HG02852 (cell line): ENCODE measurements at regions not wholly inside any gene's neighbourhood (a gene's known extent, or its start where the extent isn't known, plus 50 kb on each side); places are given as distances from the start of the nearest gene placed in this dataset.

Experiments
- ATAC-seq: cut with Tn5 transposase; IDR thresholded peaks from one replicate; pipeline ENCODE4 v1.9.1; 2021; ENCODE audit warnings: mild to moderate bottlenecking, moderate library complexity; ENCODE audit not compliant: unreplicated experiment

DNA sequence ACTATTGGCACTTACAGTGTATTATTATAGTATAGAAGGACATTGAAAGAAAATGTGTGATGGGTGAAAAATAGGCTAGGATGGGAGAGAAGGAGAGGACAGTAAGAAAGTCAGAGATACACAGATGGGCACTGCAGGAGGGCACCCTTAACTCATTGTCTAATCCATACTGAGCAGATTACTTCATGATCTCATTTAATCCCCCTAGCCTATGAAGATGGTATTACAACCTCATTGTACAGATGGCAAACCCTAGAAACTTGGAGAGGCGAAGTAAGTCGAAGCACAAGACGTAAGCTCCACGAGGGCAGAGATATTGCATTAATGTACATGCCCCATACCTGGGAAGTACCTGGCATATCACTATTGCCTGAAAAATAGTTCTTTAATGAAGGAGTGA is 346.9 kb upstream of the DAB1 start:
- no peak for ATAC-seq

DNA sequence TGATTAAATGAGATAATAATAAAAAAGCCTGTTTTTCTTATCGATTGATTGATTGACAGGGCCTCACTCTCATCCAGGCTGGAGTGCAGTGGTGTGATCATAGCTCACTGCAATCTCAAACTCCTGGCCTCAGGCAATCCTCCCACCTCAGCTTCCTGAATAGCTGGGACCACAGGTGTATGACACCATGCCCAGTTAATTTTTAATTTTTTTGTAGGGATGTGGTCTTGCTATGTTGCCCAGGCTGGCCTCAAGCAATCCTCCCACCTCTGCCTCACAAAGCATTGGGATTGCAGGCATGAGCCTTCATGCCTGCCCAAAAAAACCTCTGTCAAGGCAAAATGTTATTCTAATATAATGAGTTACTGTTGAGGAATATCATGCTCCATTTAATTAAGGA is 346.4 kb upstream of the DAB1 start:
- ATAC-seq, result no peak

DNA sequence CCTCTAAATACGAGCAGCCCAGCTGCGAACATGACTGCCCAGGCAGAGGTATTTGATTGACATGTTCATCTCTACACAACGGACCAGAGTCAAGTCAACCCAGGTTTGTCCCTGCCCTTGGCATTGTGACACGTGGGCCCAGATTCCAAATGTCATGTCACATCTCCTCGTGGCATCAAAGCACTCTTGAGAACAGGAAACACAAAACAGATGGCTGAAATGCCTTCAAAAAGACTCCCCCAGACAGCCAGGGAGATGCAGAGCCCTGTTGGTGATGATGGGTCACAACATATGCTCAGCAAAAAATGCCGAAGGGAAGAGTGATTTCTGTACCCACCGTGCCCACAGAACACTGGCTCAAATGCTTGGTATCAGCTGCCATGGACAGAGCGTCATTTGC is 337.8 kb upstream of the DAB1 start:
- no peak for ATAC-seq

DNA sequence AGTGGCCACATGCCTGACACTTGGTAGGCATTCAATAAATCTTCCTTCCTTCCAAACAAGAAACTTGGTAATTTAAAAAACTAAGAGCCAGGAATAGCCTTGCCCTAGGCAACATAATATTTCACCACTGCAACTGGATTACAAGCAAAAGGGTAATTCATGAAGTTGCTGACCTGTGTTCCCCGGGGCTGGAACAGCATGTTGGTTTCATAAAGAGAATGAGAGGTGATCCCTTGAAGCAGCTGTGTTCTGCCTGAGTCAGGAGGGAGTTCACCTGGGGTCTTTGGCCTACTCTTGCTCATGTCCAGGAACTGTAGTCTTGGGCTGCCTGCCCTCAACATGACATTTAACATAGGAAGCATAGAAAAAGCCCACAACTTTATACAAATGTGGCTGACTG is 329.0 kb upstream of the DAB1 start:
- ATAC-seq, result no peak

DNA sequence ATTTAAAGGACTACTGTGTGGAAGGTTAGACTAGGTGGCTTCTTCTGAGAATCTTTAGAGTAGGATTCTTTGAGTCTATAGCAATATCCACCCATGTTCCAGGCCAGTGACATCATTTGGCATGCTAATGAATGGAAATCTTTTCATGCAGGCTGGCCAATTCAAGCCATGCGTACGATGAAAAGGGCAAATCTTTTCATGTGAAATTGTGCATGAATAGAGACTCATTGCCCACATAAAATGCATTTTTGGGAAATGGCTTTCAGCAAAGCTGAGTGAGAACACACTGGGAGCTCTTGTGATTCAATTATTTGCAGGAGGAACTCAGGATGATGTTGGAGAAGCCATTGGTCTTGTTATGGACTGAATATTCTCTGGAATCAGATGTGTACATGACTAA is 324.9 kb upstream of the DAB1 start:
- no peak for ATAC-seq

DNA sequence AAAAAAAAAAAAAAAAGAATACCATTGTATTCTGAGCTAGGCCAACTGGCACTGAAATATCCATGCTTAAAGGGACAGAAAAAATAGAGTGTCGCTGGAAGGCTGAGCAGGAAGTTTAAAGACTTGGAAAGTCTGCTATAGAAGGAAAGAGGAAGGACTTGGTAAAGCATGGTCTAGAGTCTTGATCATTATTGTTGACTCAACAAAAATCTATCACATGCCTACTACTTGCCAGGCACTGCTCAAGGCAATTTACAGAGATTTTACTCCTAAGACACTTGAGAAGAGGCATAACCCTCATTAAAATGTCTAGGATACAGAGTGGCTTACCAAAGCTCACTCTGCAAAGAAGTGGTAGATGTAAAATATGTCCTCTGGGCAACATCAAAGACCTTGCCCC is 324.0 kb upstream of the DAB1 start:
- ATAC-seq, result no peak

DNA sequence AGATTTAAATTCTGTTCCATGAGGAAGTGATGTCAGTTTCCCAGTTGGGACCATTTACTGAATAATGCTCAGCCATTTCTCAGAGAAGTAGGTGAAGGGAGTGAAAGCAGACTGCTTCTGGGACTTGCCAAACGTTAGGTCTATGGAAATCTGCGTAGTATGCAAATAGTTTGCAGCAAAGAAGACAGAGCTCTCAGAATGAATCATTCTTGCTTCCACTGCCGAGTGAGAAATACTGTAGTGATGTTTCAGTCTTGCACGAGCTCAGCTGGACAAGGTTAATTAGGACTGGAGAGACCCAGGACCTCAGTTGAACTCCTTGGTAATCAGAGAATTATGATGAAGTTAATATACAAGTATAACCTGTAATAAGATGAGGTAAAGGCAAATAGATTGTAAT is 317.7 kb upstream of the DAB1 start:
- peak; percentile 98 for ATAC-seq

DNA sequence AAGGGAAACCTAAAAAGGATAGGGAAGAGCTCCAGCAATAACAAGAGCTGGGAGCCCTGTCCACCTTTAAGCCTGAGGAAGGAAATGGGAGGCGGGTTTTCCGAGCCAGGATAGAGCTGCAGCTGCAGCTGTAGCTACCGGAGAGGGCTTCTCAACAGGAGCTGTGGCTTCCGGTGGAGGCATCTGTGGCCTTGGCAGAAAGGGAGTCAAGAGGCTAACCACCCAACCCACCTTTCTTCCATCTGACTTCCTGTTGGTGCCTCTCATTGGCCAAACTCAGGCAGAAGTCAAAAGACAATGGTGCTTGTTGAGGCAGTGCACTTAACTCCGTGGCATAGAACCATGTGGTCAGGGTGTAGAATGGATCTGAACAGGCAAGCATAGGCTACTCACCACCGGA is 313.1 kb upstream of the DAB1 start:
- no peak for ATAC-seq

DNA sequence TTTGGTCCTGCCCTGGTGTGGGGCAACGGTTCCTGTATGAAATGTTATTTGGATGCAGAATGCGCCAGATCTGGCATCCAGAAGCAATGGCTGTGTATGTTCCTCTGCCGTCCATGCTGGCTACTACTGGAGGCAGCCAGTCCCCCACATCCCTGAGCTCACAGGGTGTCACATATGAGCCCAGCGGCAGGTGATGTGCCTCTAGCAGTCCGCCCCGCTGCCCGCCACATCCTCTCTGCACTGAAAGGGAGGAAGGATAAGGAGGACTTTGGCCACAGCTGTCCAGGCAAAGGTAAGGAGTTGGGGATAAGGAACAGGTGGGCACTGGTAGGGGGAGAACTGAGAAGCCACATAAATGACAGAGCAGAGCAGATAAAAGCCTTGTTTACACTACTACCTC is 305.3 kb upstream of the DAB1 start:
- no peak for ATAC-seq

DNA sequence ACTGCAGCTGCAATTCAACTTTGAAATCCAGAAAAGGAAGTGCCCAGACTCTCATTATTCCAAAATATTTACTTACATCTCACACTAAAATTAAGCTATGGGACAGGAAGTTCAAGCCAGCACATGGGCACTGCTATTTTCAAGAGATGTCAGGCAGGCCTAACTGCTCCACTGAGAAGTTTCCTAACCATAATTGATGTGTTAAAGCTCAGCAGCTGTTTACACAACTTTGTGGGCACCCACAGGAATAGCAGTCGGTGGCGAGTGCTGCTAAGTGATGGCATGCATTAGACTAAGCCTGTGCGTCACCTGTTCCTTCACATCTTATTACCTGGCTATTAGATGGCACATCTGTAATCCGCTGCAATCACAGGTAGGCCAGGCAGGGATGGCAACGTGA is 303.3 kb upstream of the DAB1 start:
- no peak for ATAC-seq

DNA sequence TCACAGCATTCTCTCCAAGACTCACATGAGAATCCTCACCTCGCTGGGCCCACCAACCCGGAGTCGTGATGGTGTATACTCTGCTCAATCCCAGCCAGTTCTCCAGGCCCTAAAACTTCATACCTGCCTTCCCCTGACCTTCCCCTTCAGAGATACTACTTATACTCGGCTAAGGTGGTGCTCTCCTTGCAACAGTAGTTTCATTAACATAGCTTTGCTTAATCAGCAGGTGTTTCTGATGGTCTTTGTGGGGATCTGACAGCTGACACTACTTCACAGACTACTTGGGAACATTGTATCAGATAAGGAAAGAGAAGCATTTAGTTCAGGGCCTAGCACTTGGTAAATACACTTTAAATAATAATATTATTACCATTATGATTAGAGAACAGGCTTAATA is 301.5 kb upstream of the DAB1 start:
- ATAC-seq, result no peak

DNA sequence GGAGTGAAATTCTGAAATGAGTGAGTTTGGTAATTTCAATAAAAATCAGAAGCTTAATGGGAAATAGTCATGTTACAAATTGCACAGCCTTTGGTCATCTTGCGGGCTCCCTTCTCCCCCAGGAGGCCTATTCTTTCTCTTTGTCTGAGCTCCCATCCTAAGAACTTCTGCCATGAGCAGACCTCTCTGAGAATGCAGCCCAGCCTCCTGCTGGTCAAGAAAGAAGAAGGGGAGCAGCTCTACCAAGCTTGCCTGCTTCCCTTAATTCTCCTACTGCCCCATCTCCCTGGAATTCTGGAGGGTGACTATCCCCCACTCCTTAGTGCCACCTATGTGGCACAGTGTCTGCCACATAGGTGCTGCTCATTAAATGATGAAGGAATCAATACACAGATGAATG is 300.7 kb upstream of the DAB1 start:
- no peak for ATAC-seq

DNA sequence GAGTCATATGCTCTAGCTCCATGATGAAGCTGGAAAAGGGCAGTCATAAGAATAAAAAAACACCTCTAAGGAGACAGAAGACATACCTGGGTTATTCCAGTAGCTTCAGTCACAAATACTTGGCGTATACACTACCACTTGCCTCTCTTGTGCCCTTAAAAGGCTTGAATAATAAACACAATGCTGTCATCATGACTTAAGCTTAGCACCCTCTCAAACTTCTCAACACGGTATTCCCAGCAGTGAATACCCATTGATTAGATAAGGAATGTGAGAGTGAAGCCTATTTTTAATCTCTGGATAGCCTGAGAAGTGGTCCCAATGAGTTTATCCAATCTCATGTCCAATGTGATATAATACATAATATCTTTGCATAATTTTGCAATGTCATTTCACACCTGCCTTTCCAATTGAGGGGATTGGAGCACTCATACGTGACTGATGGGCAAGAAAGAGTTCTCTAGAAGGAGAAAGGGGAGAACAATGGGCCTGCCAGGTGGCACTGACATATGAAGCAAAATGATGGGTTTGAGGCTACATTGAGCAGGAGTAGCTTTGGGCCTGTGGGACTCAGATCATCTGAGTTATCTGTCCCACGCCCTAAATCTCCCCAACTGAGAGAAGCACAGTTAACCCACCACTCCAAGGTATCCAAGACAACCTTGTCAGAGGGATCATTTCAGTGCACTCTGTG is 298.6 kb upstream of the DAB1 start:
- ATAC-seq, result no peak

DNA sequence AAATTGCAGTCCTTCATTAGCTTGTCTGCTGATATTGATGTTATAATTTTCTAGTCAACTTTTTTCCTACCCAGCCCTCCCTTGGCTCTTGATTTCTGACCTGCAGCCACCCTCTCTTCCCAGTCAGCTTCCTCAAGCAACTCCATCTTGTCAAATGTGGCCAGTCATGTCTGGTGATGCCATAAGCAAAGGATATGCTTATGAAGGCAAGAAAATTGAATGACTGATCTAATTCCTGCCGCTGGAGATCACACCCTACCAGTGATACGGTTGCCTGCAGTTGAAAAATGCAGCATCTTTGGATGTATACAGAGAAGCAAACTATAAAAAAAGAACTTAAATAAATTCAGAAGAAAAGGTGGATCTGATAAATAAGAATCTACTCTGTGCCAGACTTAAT is 297.1 kb upstream of the DAB1 start:
- ATAC-seq, result no peak

DNA sequence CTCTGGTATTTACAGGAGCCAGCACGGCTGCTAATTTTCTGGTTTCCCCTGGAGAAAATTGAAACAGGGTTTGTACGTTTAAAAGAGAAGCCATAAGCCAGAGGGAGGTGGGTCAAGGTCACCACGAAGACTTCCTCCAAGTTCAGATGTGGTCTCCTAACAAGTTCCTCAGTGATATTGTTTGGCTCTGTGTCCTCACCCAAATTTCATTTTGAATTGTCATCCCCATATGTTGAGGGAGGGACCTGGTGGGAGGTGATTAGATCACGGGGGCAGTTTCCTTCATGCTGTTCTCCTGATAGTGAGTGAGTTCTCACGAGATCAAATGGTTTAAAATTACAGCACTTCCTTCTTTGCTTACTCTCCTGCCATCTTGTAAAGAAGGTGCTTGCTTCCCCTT is 295.4 kb upstream of the DAB1 start:
- ATAC-seq, result no peak

DNA sequence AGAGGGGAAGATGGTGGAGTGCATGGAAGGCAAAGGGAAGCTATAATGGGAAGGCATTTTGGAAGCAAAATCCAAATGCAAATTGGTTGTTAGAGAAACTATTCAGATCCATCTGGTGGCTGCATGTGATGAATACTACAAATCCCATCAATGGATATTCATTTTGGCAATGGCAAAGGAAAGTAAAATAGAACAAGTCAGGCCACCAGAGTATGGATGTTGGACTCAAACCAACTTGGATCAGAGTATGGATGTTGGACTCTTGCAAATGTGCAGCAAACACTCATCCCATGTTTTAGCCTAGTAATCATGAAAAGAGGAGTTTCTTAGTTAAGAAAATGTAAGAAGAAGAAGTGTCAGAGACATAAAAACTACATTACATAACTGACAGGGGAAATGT is 289.6 kb upstream of the DAB1 start:
- ATAC-seq, result no peak

DNA sequence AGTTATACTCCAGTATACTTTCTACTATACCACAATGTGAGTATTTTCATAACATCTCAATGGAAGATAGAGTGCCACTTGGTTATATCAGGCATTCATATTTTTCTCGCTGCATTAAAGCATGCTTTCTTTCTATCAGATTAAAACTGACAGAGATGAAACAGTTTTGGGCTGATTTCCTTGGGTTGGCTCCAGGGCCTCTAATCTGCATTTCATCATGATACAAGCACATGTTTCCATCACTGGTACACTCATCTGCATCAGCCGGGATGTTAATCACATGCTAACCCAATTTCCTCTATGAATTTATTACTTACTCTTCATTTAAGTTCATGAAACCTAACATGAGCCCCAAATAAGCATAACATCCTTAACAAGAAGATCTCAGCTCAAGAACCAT is 289.0 kb upstream of the DAB1 start:
- ATAC-seq, result no peak

DNA sequence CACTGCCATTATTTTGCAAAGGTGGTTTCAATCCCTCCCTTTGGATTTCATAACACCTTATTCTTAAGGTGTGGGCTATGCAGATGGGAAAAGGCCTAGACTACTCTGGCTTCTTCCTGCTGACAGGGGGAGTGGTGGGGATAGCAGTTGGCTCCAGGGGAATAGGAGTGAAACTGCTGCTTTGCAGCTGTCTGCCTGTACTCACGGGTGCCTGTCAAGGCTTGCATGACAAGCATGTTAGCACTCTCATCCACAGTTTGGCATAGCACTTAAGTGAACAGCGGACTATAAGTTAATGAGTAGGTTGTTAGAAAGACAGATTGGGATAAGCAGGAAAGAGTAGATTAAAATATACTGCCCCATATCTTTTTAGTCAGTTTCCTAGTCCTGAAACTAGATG is 287.5 kb upstream of the DAB1 start:
- no peak for ATAC-seq

DNA sequence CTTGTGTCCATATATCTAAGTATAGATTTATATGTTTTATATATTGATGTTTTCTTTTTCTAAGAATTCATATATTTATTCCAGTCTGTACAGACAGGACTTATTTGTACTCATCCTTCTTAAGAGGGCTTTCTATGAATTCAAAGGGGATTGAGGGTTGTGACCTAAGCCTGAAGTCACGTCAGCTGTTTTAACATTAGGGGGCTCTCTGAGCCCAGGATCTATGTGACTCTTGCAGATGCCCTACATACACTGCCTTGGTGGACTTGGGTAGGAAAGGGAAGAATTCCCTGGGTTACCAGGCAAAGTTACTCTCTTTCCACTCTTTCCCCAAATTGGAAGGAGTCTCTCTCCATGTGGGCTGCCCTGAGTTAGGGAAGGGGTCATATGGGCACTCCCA is 283.8 kb upstream of the DAB1 start:
- no peak for ATAC-seq

DNA sequence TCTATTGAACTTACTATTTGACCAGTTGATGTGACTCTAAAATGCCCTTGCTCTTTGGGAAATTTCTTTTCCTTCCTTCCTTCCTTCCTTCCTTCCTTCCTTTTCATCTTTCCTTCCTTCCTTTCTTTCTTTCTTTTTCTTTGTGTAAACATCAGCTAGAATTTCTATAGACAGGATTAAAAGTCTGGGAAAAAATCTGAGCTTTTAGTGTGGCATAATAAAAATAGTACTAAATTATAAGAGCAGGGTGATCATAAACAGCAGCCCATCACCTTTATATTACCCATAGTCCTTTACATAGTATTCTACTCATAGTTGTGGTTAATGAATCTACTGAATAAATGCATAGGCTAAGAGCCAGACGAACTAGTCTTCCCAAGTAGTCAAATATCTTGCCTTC is 281.0 kb upstream of the DAB1 start:
- no peak for ATAC-seq

DNA sequence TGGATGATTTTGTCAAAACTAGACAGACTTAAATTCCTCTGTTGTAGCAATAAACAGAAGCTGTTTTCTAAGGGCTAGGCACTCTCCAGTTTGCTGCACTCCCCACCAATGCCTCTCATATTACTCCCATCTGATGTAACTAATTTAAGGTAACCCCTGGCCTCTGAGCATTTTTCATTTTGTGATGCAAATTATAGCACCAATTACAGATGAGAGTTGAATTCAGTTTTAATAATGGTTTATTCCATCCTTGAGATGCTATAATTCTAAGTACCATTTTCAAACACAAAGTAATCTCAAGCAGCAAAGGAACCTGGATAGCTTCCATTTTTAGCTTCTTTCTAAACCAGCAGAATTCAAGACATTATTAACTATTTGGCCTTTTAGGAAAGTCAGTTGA is 280.4 kb upstream of the DAB1 start:
- ATAC-seq, result no peak

DNA sequence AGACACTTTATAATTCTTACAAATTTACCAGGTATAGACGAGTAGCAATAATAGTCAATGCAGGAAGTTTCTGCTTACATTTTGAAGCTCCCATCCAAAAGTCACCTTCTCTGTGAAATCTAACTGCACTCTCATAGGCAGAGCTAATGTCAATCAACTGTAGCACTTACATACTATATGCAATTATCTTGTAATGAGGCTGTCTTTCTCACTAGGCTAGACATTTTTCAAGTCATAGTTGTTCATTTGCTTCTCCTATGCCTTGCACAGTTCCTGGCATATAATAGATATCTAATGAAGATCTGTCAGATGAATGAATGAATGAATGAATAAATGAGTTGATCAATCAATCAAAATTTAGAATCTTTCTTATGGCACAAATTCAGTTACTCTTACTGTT is 273.0 kb upstream of the DAB1 start:
- no peak for ATAC-seq

DNA sequence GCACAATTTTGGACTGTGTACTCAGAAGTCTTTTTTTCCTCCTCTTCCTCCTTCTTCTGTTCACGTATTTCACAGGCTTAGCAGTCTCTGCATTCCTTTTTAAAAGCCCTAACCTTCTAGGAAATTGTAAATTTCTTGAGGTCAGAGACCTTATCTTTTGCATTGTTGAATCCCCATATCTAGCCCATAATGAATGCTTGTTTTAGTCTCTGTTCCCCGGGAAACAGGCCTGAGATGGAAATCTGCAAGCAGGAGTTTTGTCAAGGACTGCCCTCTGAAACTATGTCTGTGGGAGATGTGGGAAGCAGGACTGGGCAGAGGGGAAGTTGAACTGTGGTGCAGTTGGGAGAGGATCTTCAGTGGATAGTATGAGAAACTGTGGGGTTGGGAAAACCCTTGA is 272.2 kb upstream of the DAB1 start:
- ATAC-seq, result no peak

DNA sequence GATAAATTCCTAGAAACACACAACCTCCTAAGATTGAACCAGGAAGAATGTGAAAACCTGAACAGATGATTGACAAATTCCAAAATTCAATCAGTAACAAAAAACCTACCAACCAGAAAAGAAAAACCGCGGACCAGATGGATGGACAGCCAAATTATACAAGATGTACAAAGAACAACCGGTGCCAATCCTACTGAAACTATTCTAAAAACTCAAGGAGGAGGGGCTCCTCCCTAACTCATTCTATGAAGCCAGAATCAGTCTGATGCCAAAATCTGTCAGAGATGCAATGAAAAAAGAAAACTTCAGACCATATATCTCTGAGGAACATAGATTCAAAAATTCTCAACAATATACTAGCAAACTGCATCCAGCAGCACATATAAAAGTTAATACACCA is 262.4 kb upstream of the DAB1 start:
- ATAC-seq, result no peak
